DMS 273 (cell line): ENCODE measurements at regions not wholly inside any gene's neighbourhood (a gene's known extent, or its start where the extent isn't known, plus 50 kb on each side); places are given as distances from the start of the nearest gene placed in this dataset.
"Not testable (repeated sequence)": the region's sequence is repeated elsewhere in the genome, so short reads cannot be mapped to it uniquely, and the experiment has no call there.

Experiments
- DNase-seq: peaks from one replicate; lab custom pipeline; 2025; ENCODE audit not compliant: unreplicated experiment; lab: John Stamatoyannopoulos, UW

- DNase-seq = no peak
Measured at GRCh38 chr10:90018819-90019218, 317.4 kb downstream of the KIF20B start.

- DNase-seq = no peak
Measured at GRCh38 chr10:90020506-90020905, 319.1 kb downstream of the KIF20B start.

DNA sequence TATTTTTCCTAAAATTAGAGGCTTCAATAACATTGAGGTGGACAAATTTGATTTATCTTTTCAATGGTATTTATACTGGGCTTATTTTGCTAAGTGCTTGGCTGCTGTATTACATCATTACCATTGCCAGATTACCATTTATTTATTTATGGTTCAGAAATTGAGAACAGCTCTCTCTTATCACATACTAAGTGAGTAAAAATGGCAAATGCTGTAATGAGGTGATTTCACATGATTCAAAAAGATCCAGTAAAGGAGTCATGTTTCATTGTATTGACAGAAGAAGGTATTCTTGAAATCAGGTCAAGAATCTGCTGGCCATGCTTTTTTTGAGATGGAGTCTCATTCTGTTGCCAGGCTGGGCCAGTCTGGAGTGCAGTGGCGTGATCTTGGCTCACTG, 322.6 kb downstream of the KIF20B start:
- DNase-seq = no peak

- no peak for DNase-seq
Measured at GRCh38 chr10:90028312-90028711, 326.9 kb downstream of the KIF20B start.

GRCh38 chr10:90031776-90032175, 330.4 kb downstream of the KIF20B start:
- no peak for DNase-seq

DNA sequence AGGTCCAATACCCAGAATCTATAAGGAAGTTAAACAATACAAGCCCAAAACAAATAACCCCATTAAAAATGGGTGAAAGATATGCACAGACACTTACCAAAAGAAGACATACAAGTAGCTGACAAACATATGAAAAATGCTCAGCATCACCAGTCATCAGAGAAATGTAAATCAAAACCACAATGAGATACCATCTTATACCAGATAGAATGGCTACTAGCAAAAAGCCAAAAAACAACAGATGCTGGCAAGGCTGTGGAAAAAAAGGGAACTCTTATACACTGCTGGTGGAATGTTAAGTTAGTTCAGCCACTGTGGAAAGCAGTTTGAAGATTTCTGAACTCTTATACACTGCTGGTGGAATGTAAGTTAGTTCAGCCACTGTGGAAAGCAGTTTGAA, 331.1 kb downstream of the KIF20B start:
- DNase-seq = no peak

- not testable (repeated sequence) for DNase-seq
Measured at GRCh38 chr10:90034862-90035261, 333.5 kb downstream of the KIF20B start.

DNA sequence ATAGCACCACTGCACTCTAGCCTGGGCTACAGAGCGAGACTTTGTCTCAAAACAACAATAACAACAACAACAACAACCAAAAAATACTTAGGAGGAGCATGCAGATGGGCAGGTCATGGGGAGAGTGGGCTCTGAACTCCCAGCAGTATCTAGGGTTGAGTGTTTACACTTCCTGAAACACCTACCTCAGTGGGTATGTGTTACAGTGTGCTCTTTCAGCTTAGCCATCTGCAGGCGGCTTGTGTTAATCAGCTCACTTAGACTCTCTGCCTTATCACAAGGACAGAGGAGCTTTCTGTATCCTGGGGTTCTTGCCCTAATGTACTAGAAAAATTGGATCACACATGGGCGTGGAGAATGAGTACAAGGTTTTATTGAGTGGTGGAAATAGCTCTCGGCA, 340.2 kb downstream of the KIF20B start:
- DNase-seq = no peak

GRCh38 chr10:90042075-90042474, 340.7 kb downstream of the KIF20B start:
- DNase-seq = no peak

DNA sequence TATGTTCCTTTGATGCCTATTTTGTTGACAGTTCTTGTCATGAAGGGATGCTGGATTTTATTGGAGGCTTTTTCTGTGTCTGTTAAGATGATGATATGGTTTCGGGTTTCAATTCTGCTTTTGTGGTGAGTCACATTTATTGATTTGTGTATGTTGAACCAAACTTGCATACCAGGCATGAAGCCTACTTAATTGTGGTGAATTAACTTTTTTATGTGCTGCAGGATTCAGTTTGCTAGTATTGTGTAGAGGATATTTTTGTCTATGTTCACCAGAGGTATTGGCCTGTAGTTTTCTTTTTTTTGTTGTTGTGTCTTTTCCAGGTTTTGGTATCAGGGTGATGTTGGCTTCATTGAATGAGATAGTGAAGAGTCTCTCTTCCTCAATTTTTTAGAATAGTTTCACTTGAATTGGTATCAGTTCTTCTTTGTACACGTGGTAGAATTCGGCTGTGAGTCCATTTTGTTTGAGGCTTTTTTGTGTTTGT, 345.9 kb downstream of the KIF20B start:
- no peak for DNase-seq

GRCh38 chr10:90051053-90051452, 349.7 kb downstream of the KIF20B start:
- DNase-seq = no peak

GRCh38 chr10:90051474-90051873, 350.1 kb downstream of the KIF20B start:
- no peak for DNase-seq

DNA sequence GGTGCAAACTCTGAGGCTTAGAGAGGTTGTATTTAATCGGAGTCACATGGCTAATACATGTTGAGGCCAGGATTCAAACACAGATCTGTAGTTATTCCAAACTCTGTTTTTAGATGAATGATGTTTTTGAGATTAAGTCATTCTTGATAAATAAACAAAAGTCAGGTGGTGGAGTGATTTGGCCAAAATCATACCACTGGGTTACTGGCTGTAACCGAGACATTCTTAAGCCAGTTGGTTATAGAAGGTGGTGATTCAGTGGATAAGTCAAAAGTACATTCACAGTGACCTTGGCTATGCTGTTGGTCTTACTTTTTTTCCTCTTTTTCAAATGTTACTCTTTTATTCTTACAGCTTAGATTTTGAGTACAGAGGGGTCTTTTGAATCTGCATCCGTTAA, 361.4 kb downstream of the KIF20B start:
- no peak for DNase-seq

- no peak for DNase-seq
Measured at GRCh38 chr10:90064295-90064694, 362.9 kb downstream of the KIF20B start.

DNA sequence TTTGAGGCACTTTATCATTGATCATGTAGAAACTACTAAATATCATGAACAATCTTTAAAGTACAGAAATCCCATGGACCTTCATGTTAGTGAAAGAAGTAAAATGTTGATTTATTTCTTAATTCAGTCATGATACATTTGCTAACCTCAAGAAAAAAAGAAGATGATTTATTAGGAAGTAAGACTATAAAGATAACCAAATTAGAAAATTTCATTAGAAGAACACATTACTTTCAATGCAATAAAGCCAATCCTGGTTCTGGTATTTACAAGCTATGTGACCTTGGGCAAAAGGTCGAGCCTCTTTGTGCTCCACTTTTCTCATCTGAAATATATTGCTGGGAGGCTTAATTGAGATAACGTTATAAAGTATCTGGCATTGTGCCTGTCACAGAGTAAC, 365.0 kb downstream of the KIF20B start:
- DNase-seq = no peak

GRCh38 chr10:90075995-90076394, 374.6 kb downstream of the KIF20B start:
- no peak for DNase-seq

DNA sequence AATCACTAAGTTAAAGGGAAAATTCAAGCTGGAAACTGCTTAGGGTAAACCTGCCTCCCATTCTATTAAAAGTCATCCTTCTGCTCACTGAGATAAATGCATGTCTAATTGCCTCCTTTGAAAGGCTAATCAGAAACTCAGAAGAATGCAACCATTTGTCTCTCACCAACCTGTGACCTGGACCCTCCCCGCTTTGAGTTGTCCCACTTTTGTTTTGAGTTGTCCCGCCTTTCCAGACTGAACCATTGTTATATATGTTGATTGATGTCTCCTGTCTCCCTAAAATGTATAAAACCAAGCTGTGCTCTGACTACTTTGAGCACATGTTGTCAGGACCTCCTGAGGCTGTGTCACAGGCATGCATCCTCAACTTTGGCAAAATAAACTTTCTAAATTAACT, 378.4 kb downstream of the KIF20B start:
- DNase-seq = no peak

DNA sequence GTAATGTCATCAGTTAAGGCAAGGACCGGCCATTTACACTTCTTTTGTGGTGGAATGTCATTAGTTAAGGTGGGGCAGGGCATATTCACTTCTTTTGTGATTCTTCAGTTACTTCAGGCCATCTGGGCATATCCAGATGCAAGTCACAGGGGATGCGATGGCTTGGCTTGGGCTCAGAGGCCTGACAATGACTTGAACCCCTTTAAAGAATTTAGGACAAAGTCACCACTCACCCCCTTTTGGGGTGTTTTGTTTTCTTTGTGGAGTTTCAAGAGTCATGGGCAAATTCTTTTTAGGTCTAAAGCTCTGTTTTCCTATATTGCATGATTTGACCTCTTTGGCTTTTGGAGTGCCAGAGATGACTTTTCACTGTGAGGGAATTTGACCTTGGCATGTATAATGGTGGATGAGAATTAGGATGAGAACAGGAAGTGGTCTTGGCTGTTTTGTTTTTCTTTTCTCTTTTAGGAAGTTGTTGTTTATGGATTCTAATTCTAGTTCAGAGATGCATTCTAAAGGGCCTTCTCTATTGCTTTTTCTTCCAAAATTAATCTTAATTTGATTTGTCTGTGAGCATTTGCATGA, 385.3 kb downstream of the KIF20B start:
- not testable (repeated sequence) for DNase-seq

- no peak for DNase-seq
Measured at GRCh38 chr10:90087197-90088023, 386.0 kb downstream of the KIF20B start.

DNA sequence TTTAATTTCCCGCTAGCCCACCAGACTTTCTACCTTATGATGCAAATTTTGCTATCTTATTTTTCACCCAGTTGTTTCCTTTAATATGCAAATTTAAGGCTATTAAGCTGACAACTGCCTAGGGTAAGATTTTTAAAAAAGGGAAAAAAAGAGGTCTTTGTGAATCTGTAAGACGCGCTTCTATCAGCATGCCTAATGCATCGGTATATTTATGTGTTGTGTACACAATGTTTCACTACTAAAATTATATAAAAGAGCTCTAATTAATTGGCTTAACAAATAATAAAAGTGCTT, 386.6 kb downstream of the KIF20B start:
- no peak for DNase-seq

GRCh38 chr10:90089719-90090118, 388.3 kb downstream of the KIF20B start:
- no peak for DNase-seq

- no peak for DNase-seq
Measured at GRCh38 chr10:90096196-90096595, 394.8 kb downstream of the KIF20B start.

DNA sequence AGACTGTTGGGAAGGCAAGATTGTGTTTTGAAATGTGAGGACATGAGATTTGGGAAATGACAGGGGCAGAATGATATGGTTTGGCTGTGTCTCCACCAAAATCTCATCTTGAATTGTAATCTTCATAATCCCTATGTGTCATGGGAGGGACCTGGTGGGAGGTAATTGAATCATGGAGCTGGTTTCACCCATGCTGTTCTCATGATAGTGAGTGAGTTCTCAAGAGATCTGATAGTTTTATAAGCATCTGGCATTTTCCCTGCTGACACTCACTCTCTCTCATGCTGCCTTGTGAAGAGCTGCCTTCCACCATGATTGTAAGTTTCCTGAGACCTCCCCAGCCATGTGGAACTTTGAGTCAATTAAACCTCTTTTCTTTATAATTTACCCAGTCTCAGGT, 406.2 kb downstream of the KIF20B start:
- DNase-seq = not testable (repeated sequence)
